CD14-positive monocyte (primary cell): ENCODE measurements at regions not wholly inside any gene's neighbourhood (a gene's known extent, or its start where the extent isn't known, plus 50 kb on each side); places are given as distances from the start of the nearest gene placed in this dataset.

Source experiments
- DNase-seq, 3 donors: peaks; one replicate each; pipeline ENCODE4 v3.0.0-alpha.2; 2011 to 2022
- H2AFZ ChIP-seq: 2 replicates; pipeline ENCODE4 v1.6.0; 2012; ENCODE audit warnings: mild to moderate bottlenecking, low read depth, low read length, inconsistent platforms; ENCODE audit not compliant: insufficient read depth, poor library complexity, severe bottlenecking
- H3K27ac ChIP-seq, 2 donors: 1 replicate in 1 of 2; 2 replicates in 1 of 2; pipeline ENCODE4 v1.5.1; 2012 to 2013; ENCODE audit warnings: low read length in 2 of 2, control low read depth in 1 of 2, inconsistent platforms in 1 of 2, low read depth in 1 of 2, mild to moderate bottlenecking in 1 of 2
- H3K27me3 ChIP-seq, 2 donors: one replicate each; pipeline versions ENCODE4 v1.6.0 to v1.6.1; 2011 to 2013; ENCODE audit warnings: low read length in 2 of 2; ENCODE audit not compliant: control insufficient read depth in 2 of 2, insufficient read depth in 2 of 2
- H3K36me3 ChIP-seq, 2 donors: replicated peaks in 1 of 2; 1 replicate in 1 of 2; 2 replicates in 1 of 2; pipeline versions ENCODE4 v1.5.1 to v1.6.1; 2012 to 2013; ENCODE audit warnings: low read length in 2 of 2, control low read depth in 1 of 2, inconsistent platforms in 1 of 2, mild to moderate bottlenecking in 1 of 2; ENCODE audit not compliant: insufficient read depth in 2 of 2, control insufficient read depth in 1 of 2
- H3K4me1 ChIP-seq, 2 donors: 1 replicate in 1 of 2; 2 replicates in 1 of 2; pipeline versions ENCODE4 v1.5.1 to v1.6.1; 2012 to 2013; ENCODE audit warnings: low read length in 2 of 2, control low read depth in 1 of 2, inconsistent platforms in 1 of 2, mild to moderate bottlenecking in 1 of 2, moderate library complexity in 1 of 2; ENCODE audit not compliant: insufficient read depth in 2 of 2, control insufficient read depth in 1 of 2
- H3K4me2 ChIP-seq: replicated peaks from 2 replicates; pipeline ENCODE3; 2012; ENCODE audit warnings: low read length, moderate library complexity, mild to moderate bottlenecking; ENCODE audit not compliant: poor library complexity, severe bottlenecking; ENCODE audit errors: extremely low read depth
- H3K4me3 ChIP-seq, 3 experiments: fragments of 200-600 bp in 1 of 3; sonication (generic) in 1 of 3; replicated peaks in 1 of 3; 1 replicate in 2 of 3; 2 replicates in 1 of 3; pipeline ENCODE4 v1.5.1; 2011 to 2013; ENCODE audit warnings: low read length in 3 of 3, mild to moderate bottlenecking in 3 of 3, control low read depth in 2 of 3, low read depth in 2 of 3, inconsistent platforms in 1 of 3, moderate library complexity in 1 of 3
- H3K79me2 ChIP-seq: 2 replicates; pipeline ENCODE4 v1.6.0; 2012; ENCODE audit warnings: mild to moderate bottlenecking, control low read depth, inconsistent platforms, low read length, moderate library complexity; ENCODE audit not compliant: insufficient read depth
- H3K9ac ChIP-seq: 2 replicates; pipeline ENCODE4 v1.6.0; 2017; ENCODE audit warnings: low read length, mild to moderate bottlenecking; ENCODE audit not compliant: insufficient read depth, poor library complexity, severe bottlenecking
- H3K9me3 ChIP-seq, 2 donors: replicated peaks in 1 of 2; 1 replicate in 1 of 2; 2 replicates in 1 of 2; pipeline versions ENCODE4 v1.5.1 to v1.6.1; 2012 to 2013; ENCODE audit warnings: low read length in 2 of 2, control low read depth in 1 of 2; ENCODE audit not compliant: control insufficient read depth in 1 of 2, insufficient read depth in 1 of 2
- H4K20me1 ChIP-seq: 2 replicates; pipeline ENCODE4 v1.6.0; 2012; ENCODE audit warnings: mild to moderate bottlenecking, low read length, control low read depth, moderate library complexity; ENCODE audit not compliant: insufficient read depth
- H3K27ac Mint-ChIP-seq, 7 donors: one replicate each; pipeline ENCODE4 v1.8.0; 2020; ENCODE audit warnings: mild to moderate bottlenecking in 7 of 7, mixed read lengths in 7 of 7, moderate library complexity in 6 of 7, inconsistent platforms in 2 of 7
- H3K27me3 Mint-ChIP-seq, 3 donors: one replicate each; pipeline ENCODE4 v1.8.0; 2021 to 2022; ENCODE audit warnings: low read depth in 3 of 3, mild to moderate bottlenecking in 3 of 3, mixed read lengths in 3 of 3, moderate library complexity in 3 of 3, inconsistent platforms in 1 of 3
- H3K36me3 Mint-ChIP-seq, 2 donors: one replicate each; pipeline ENCODE4 v1.8.0; 2020; ENCODE audit warnings: mixed read lengths in 2 of 2, inconsistent platforms in 1 of 2, mild to moderate bottlenecking in 1 of 2
- H3K4me1 Mint-ChIP-seq: one replicate; pipeline ENCODE4 v1.8.0; 2020; ENCODE audit warnings: mild to moderate bottlenecking, mixed read lengths
- H3K4me3 Mint-ChIP-seq, 2 donors: one replicate each; pipeline ENCODE4 v1.8.0; 2020; ENCODE audit warnings: mild to moderate bottlenecking in 2 of 2, mixed read lengths in 2 of 2, moderate library complexity in 1 of 2
- H3K9me3 Mint-ChIP-seq, 7 donors: one replicate each; pipeline ENCODE4 v1.8.0; 2020 to 2022; ENCODE audit warnings: mixed read lengths in 7 of 7, mild to moderate bottlenecking in 6 of 7, moderate library complexity in 6 of 7, inconsistent platforms in 2 of 7
- CTCF ChIP-seq: fragments of 200-600 bp; IDR thresholded peaks from one replicate; pipeline ENCODE4 v1.8.0; 2022; ENCODE audit warnings: antibody characterized with exemption, mild to moderate bottlenecking
- WGBS: methylation state at CpG from one replicate; pipeline ENCODE4 v1.1.5; 2013; ENCODE audit warnings: missing lambda C conversion rate; ENCODE audit not compliant: insufficient coverage; 5-methylcytosine and 5-hydroxymethylcytosine counted together
- intact Hi-C, 2 donors: fragments of 100-400 bp; cut with micrococcal nuclease; formaldehyde crosslinking; loops; one replicate each; pipeline versions ENCODE4 v1.15.0 to v1.15.1; 2023

DNA sequence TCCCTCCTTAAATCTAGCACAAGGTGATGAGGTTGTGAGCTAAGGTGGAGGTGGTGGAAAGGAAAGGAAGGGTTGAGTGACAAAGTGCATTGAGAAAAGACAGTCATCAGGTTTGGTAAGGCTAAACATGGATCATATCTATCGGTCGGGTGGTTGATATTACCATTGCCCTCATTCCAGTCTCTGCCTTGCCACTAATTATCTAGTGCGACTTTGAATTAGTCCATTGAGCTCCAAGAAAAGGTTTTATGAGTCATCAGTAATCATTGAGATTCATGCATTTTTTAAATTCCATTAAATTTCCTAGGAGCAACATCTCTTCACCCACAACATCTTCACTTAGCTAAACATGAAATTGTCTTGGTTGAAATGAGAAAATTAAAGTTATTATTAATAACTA lies 68.9 kb upstream of the FRMD4A start:
- Histone ChIP-seq H3K27me3 (no peaks in the 10 kb centered on the region), H4K20me1 (no peaks in the 10 kb centered on the region), H3K4me3 (no peak overlapping the region), H3K79me2 (no peaks in the 10 kb centered on the region), H3K4me2 (no peak overlapping the region), H3K4me1 (no peaks in the 10 kb centered on the region), H3K9me3 (no peaks in the 10 kb centered on the region), H3K36me3 (no peaks in the 10 kb centered on the region), H2AFZ (no peak overlapping the region), H3K27ac (no peak overlapping the region), H3K9ac (no peak overlapping the region)
- intact Hi-C loops = no loop called here
- TF ChIP-seq CTCF = no peak
- no peak overlapping the region for H3K4me3 Mint-ChIP-seq
- H3K4me1 Mint-ChIP-seq = no peaks in the 10 kb centered on the region
- 100% methylated on average over 1 of the region's 3 CpGs for WGBS
- no peak overlapping the region for H3K27ac Mint-ChIP-seq
- H3K9me3 Mint-ChIP-seq = peaks cover 0 to 6% (median 2%) of the 10 kb centered on the region in 7 donors
- no peaks in the 10 kb centered on the region for H3K36me3 Mint-ChIP-seq
- DNase-seq = no peak
- H3K27me3 Mint-ChIP-seq = peaks cover 1 to 12% (median 6%) of the 10 kb centered on the region in 3 donors

GRCh38 chr10:14397066-14397465 lies 66.3 kb upstream of the FRMD4A start:
- Mint-ChIP-seq H3K36me3 (no peaks in the 10 kb centered on the region), H3K27ac (no peak overlapping the region), H3K9me3 (peaks cover 0 to 7% (median 2%) of the 10 kb centered on the region in 7 donors), H3K4me1 (no peaks in the 10 kb centered on the region), H3K27me3 (peaks cover 1 to 12% (median 6%) of the 10 kb centered on the region in 3 donors), H3K4me3 (no peak overlapping the region)
- no peaks in the 10 kb centered on the region for H4K20me1 ChIP-seq
- H3K4me2 ChIP-seq = no peak overlapping the region
- no peaks in the 10 kb centered on the region for H3K9me3 ChIP-seq
- no peak overlapping the region for H3K9ac ChIP-seq
- no peaks in the 10 kb centered on the region for H3K27me3 ChIP-seq
- H3K4me3 ChIP-seq = no peak overlapping the region
- H2AFZ ChIP-seq = no peak overlapping the region
- intact Hi-C loops = no loop called here
- no peak for TF ChIP-seq CTCF
- no peaks in the 10 kb centered on the region for H3K79me2 ChIP-seq
- H3K36me3 ChIP-seq = no peaks in the 10 kb centered on the region
- WGBS = 95% methylated on average over 2 of the region's 9 CpGs
- no peak overlapping the region for H3K27ac ChIP-seq
- DNase-seq = no peak
- H3K4me1 ChIP-seq = no peaks in the 10 kb centered on the region
